ENCODE measurements at regions not wholly inside any gene's neighbourhood (a gene's known extent, or its start where the extent isn't known, plus 50 kb on each side); places are given as distances from the start of the nearest gene placed in this dataset.

DNA sequence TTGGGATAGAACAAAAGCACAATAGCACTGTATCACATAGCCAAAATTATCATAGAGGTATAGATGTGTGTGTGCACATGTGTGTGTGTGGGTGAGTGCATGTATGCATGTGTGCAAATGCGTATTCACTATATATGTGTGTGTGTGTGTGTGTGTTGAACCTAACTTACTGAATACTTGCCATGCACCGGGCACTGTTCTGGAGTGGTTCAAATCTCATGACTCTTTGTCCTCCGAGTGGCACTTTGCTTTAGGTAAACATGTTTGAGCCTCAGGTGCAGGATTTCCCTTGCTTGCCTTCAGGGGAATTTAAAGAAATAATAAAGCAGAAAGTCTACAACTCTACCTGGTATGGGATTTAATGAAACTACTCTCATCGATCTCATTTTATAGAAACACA lies 183.5 kb upstream of the GDNF start:
- no peak overlapping the region for H3K4me3 ChIP-seq (ENCODE audit: low read length)
- no peak for TF ChIP-seq CTCF (conservative IDR thresholded peaks at IDR 0.05; ENCODE audit: low read length)

DNA sequence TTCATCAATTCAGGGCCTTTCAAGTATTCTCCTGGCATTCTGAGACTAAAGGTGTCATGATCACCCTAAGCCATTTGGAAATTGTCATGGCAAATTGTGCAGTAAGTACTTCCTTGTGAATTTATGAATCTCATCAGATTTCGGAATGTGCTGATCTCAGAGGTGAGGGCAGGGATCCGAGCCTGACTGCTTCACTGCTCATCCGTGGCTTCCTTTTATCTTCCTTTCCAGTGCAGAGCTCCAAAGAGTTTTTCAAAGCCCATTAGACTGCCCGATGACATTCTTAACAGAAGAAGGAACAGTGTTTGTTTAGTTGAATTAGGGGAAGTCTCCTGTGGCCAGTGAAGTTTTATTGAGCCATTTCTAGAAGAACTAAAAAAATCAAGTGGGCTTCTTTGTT lies 182.8 kb upstream of the GDNF start:
- no peak overlapping the region for H3K4me3 ChIP-seq (ENCODE audit: low read length)
- no peak for TF ChIP-seq CTCF (conservative IDR thresholded peaks at IDR 0.05; ENCODE audit: low read length)
- DNase-seq (ENCODE audit: low read depth): no peak

More for the DNA sequence above, 183.5 kb upstream of the GDNF start:
- no peak for DNase-seq (ENCODE audit: low read depth)

DNA sequence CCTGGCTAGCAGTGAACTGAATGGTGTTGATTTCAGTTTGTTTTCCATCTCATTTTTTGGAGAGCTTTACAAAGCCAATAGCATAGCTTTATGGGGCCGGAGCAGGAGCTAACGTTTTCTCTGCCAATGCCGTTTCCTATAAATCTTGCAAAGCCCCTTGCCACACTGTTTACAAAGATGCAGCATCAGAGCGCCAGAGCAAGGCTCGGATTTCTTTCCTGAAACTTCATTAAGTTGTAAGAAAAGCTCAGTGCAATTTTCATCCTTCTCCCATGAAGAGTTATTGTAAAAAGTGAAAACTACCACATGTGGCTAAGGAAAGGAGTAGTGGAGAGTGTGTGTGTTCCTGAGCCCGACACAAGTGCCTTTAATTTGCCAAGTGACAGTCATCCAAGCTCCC lies 178.2 kb upstream of the GDNF start:
- DNase-seq (ENCODE audit: low read depth): no peak
- H3K4me3 ChIP-seq (ENCODE audit: low read length): no peak overlapping the region
- no peak for TF ChIP-seq CTCF (conservative IDR thresholded peaks at IDR 0.05; ENCODE audit: low read length)

- no peak for TF ChIP-seq CTCF (conservative IDR thresholded peaks at IDR 0.05; ENCODE audit: low read length)
- DNase-seq (ENCODE audit: low read depth): no peak
- no peak overlapping the region for H3K4me3 ChIP-seq (ENCODE audit: low read length)
Observed at GRCh38 chr5:38013107-38013506, 173.3 kb upstream of the GDNF start.

DNA sequence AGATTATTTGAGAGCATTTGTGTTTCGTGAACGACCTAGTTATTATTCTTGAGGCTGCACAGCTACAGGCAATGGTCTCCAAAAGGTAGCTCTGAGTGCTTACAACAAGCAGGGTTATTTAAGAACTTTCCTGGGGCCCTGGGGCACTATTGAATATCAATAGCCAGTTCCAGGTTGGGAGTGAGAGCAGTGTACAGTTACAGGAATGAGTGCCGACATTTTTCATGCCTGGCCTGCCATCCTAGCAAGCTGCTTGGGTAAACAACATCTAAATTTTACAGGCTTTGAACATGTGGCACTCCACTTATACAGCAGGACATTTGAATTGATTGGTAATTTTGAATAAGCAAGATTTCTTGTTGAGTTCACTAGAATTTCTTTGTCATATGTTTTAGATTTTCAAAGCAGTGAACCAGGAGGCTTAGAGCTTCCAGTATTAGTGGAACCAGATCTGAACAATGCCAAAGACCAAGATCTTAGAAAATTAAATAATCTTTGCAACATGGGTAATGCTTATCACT lies 171.9 kb upstream of the GDNF start:
- no peak overlapping the region for H3K4me3 ChIP-seq (ENCODE audit: low read length)
- no peak for DNase-seq (ENCODE audit: low read depth)
- no peak for TF ChIP-seq CTCF (conservative IDR thresholded peaks at IDR 0.05; ENCODE audit: low read length)

GRCh38 chr5:38009749-38010358 lies 170.0 kb upstream of the GDNF start:
- H3K4me3 ChIP-seq (ENCODE audit: low read length): no peak overlapping the region
- DNase-seq (ENCODE audit: low read depth): no peak
- no peak for TF ChIP-seq CTCF (conservative IDR thresholded peaks at IDR 0.05; ENCODE audit: low read length)

DNA sequence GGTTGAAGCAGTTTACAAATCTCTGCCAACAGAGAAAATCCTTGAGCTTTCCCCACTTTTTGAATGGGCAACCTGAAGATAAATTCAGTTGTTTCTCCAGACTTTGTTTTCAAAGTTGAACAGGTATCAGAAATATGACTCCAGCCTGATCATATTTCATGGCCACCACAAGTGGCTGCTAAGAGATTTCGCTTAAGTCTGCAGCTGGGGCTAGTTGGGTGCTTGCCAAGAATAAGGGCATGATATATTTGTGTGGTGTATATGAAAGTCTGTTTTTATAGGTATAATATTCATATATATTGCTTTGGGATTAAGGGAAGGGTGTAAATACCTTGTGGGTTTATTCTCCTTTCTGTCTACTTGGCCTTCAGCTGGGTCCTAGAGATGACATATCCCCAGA lies 168.4 kb upstream of the GDNF start:
- TF ChIP-seq CTCF (conservative IDR thresholded peaks at IDR 0.05; ENCODE audit: low read length): no peak
- no peak overlapping the region for H3K4me3 ChIP-seq (ENCODE audit: low read length)
- DNase-seq (ENCODE audit: low read depth): no peak
